Neural cell (in vitro differentiated cells): ENCODE measurements at regions not wholly inside any gene's neighbourhood (a gene's known extent, or its start where the extent isn't known, plus 50 kb on each side); places are given as distances from the start of the nearest gene placed in this dataset.

Experiments
- H2AFZ ChIP-seq: fragments of 200-600, 300-800 bp; sonication (generic), shearing (Covaris generic); 2 replicates; pipeline ENCODE4 v1.6.0; 2014; ENCODE audit warnings: low read depth, mild to moderate bottlenecking, antibody characterized with exemption, low read length, moderate library complexity
- H3F3A ChIP-seq: fragments of 200-600 bp; shearing (Covaris generic); 2 replicates; pipeline ENCODE4 v1.6.1; 2016; ENCODE audit warnings: mild to moderate bottlenecking, moderate library complexity, mixed read lengths, antibody characterized with exemption, low read length; ENCODE audit not compliant: insufficient read depth, poor library complexity, severe bottlenecking
- H3K27ac ChIP-seq: fragments of 200-600, 300-800 bp; sonication (generic), shearing (Covaris generic); 2 replicates; pipeline ENCODE4 v1.5.1; 2014; ENCODE audit warnings: mild to moderate bottlenecking, low read length, moderate library complexity
- H3K27me3 ChIP-seq: fragments of 300-800, 200-600 bp; sonication (generic), shearing (Covaris generic); 2 replicates; pipeline ENCODE4 v1.6.0; 2014; ENCODE audit warnings: mild to moderate bottlenecking, low read depth, low read length, moderate library complexity; ENCODE audit not compliant: insufficient read depth
- H3K36me3 ChIP-seq: fragments of 300-800, 200-600 bp; sonication (generic), shearing (Covaris generic); 2 replicates; pipeline ENCODE4 v1.5.1; 2014; ENCODE audit warnings: mild to moderate bottlenecking, antibody characterized with exemption, low read length, moderate library complexity; ENCODE audit not compliant: insufficient read depth
- H3K4me2 ChIP-seq: fragments of 300-800, 200-600 bp; sonication (generic), shearing (Covaris generic); 2 replicates; pipeline ENCODE4 v1.6.0; 2014; ENCODE audit warnings: mild to moderate bottlenecking, low read length
- H3K4me3 ChIP-seq: fragments of 300-800, 200-600 bp; sonication (generic), shearing (Covaris generic); 2 replicates; pipeline ENCODE4 v1.5.1; 2014; ENCODE audit warnings: mild to moderate bottlenecking, low read length, moderate library complexity
- H3K79me2 ChIP-seq: fragments of 200-600 bp; shearing (Covaris generic); replicated peaks from 2 replicates; pipeline ENCODE4 v1.6.0; 2014; ENCODE audit warnings: mild to moderate bottlenecking, low read length, moderate library complexity; ENCODE audit not compliant: insufficient read depth
- H3K9ac ChIP-seq: fragments of 300-800, 200-600 bp; sonication (generic), shearing (Covaris generic); 2 replicates; pipeline ENCODE4 v1.6.1; 2016; ENCODE audit warnings: mild to moderate bottlenecking, low read length, mixed read lengths
- H3K9me2 ChIP-seq: fragments of 200-600 bp; shearing (Covaris generic); 2 replicates; pipeline ENCODE4 v1.6.1; 2016; ENCODE audit warnings: mild to moderate bottlenecking, low read length, mixed read lengths; ENCODE audit not compliant: insufficient read depth
- H3K9me3 ChIP-seq: fragments of 200-600, 300-800 bp; sonication (generic), shearing (Covaris generic); 2 replicates; pipeline ENCODE4 v1.6.1; 2016; ENCODE audit warnings: mild to moderate bottlenecking, mixed run types, low read length, moderate library complexity, mixed read lengths
- H4K20me1 ChIP-seq: fragments of 200-600 bp; shearing (Covaris generic); 2 replicates; pipeline ENCODE4 v1.6.1; 2016; ENCODE audit warnings: mild to moderate bottlenecking, mixed run types; ENCODE audit not compliant: insufficient read depth
- EP300 ChIP-seq: fragments of 450-650 bp; conservative IDR thresholded peaks from 2 replicates; pipeline ENCODE4 v1.6.1; 2014; ENCODE audit warnings: antibody characterized with exemption, mild to moderate bottlenecking, moderate library complexity; ENCODE audit not compliant: poor library complexity, severe bottlenecking
- EZH2 ChIP-seq: fragments of 200-600, 300-800 bp; shearing (Covaris generic), sonication (generic); IDR thresholded peaks from 2 replicates; pipeline ENCODE4 v1.6.1; 2014; ENCODE audit warnings: antibody characterized with exemption, low read length, borderline replicate concordance, mild to moderate bottlenecking; ENCODE audit not compliant: insufficient read depth, poor library complexity, severe bottlenecking
- MXI1 ChIP-seq: fragments of 450-650 bp; conservative IDR thresholded peaks from 2 replicates; pipeline ENCODE4 v1.6.1; 2014; ENCODE audit warnings: antibody characterized with exemption, mild to moderate bottlenecking; ENCODE audit not compliant: poor library complexity, severe bottlenecking
- POLR2AphosphoS5 ChIP-seq: IDR thresholded peaks from 2 replicates; pipeline ENCODE4 v1.6.1; 2012
- RAD21 ChIP-seq: fragments of 450-650 bp; conservative IDR thresholded peaks from 2 replicates; pipeline ENCODE4 v1.6.1; 2014; ENCODE audit warnings: antibody characterized with exemption, mild to moderate bottlenecking, moderate library complexity
- REST ChIP-seq: IDR thresholded peaks from 2 replicates; pipeline ENCODE4 v1.6.1; 2012; ENCODE audit warnings: borderline replicate concordance
- SMC3 ChIP-seq: fragments of 450-650 bp; conservative IDR thresholded peaks from 2 replicates; pipeline ENCODE4 v1.6.1; 2014; ENCODE audit warnings: antibody characterized with exemption, mild to moderate bottlenecking, moderate library complexity; ENCODE audit not compliant: poor library complexity
- TAF1 ChIP-seq: IDR thresholded peaks from 2 replicates; pipeline ENCODE4 v1.6.1; 2012; ENCODE audit warnings: low read depth
- TF ChIP-seq, protein P1 (sequence below): fragments of 450-650 bp; IDR thresholded peaks from 2 replicates; pipeline ENCODE4 v1.5.1; 2014; ENCODE audit warnings: antibody characterized with exemption, mild to moderate bottlenecking, moderate library complexity; ENCODE audit not compliant: poor library complexity, severe bottlenecking

DNA sequence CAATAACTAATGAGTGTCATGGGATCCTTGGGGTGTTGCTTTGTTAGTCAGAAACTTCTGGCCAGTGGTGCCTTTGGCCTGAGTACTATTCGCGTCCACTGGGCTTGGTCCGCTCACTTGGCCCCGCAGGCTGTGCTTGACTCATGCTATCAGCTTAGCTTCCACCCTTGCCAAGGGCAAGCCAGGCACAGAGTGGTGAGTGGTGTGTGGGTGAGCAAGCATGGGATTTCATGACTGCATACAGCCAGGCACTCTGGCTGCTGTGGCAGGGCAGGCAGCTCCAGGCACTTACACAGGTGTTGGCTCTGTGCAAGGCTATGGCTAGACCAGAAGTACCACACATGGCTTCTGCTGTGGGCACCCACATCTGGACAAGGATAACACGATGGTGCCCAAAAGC, 1026.3 kb downstream of the PCDH19 start:
- no peak overlapping the region for H3K4me2 ChIP-seq
- H3K27me3 ChIP-seq: no peaks in the 10 kb centered on the region
- H3K9ac ChIP-seq: no peak overlapping the region
- H2AFZ ChIP-seq: no peak overlapping the region
- H3K9me2 ChIP-seq: no peaks in the 10 kb centered on the region
- TF ChIP-seq REST (no peak), SMC3 (no peak), MXI1 (no peak), RAD21 (no peak)
- no peaks in the 10 kb centered on the region for H4K20me1 ChIP-seq
- H3K4me3 ChIP-seq: no peak overlapping the region
- H3K27ac ChIP-seq: no peak overlapping the region
- H3F3A ChIP-seq: no peaks in the 10 kb centered on the region
- no peaks in the 10 kb centered on the region for H3K9me3 ChIP-seq
- H3K79me2 ChIP-seq: no peaks in the 10 kb centered on the region
- no peaks in the 10 kb centered on the region for H3K36me3 ChIP-seq

- Histone ChIP-seq H3K9ac (no peak overlapping the region), H3K9me3 (no peaks in the 10 kb centered on the region), H3K36me3 (no peaks in the 10 kb centered on the region), H2AFZ (no peak overlapping the region), H3K9me2 (no peaks in the 10 kb centered on the region), H3K4me2 (no peak overlapping the region), H3K4me3 (no peak overlapping the region), H3K27ac (no peak overlapping the region), H3K27me3 (no peaks in the 10 kb centered on the region), H4K20me1 (no peaks in the 10 kb centered on the region), H3K79me2 (no peaks in the 10 kb centered on the region), H3F3A (no peaks in the 10 kb centered on the region)
- TF ChIP-seq TAF1 (no peak), RAD21 (no peak), EP300 (no peak), MXI1 (no peak)
- TF ChIP-seq, protein P1, sequence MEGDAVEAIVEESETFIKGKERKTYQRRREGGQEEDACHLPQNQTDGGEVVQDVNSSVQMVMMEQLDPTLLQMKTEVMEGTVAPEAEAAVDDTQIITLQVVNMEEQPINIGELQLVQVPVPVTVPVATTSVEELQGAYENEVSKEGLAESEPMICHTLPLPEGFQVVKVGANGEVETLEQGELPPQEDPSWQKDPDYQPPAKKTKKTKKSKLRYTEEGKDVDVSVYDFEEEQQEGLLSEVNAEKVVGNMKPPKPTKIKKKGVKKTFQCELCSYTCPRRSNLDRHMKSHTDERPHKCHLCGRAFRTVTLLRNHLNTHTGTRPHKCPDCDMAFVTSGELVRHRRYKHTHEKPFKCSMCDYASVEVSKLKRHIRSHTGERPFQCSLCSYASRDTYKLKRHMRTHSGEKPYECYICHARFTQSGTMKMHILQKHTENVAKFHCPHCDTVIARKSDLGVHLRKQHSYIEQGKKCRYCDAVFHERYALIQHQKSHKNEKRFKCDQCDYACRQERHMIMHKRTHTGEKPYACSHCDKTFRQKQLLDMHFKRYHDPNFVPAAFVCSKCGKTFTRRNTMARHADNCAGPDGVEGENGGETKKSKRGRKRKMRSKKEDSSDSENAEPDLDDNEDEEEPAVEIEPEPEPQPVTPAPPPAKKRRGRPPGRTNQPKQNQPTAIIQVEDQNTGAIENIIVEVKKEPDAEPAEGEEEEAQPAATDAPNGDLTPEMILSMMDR: no peak
These were observed 1038.0 kb downstream of the PCDH19 start for GRCh38 chrX:99371976-99372595.

GRCh38 chrX:99353412-99353811, 1056.7 kb downstream of the PCDH19 start:
- Histone ChIP-seq H3K27ac (no peak overlapping the region), H3K79me2 (no peaks in the 10 kb centered on the region), H3K9me2 (no peaks in the 10 kb centered on the region), H3K9me3 (no peaks in the 10 kb centered on the region), H3K4me2 (no peak overlapping the region), H3K27me3 (no peaks in the 10 kb centered on the region), H4K20me1 (no peaks in the 10 kb centered on the region), H3K4me3 (no peak overlapping the region), H2AFZ (no peak overlapping the region), H3K9ac (no peak overlapping the region), H3F3A (no peaks in the 10 kb centered on the region), H3K36me3 (no peaks in the 10 kb centered on the region)
- no peak for TF ChIP-seq EP300
- TF ChIP-seq RAD21: no peak
- TF ChIP-seq, protein P1: no peak
- TF ChIP-seq REST: no peak
- no peak for TF ChIP-seq POLR2AphosphoS5
- no peak for TF ChIP-seq SMC3
- TF ChIP-seq MXI1: no peak
- TF ChIP-seq EZH2: no peak
- no peak for TF ChIP-seq TAF1
